Epithelial cell of esophagus (primary cell): ENCODE measurements at regions not wholly inside any gene's neighbourhood (a gene's known extent, or its start where the extent isn't known, plus 50 kb on each side); places are given as distances from the start of the nearest gene placed in this dataset.

Source experiments
- DNase-seq: peaks from one replicate; pipeline ENCODE4 v3.0.0; 2010; ENCODE audit warnings: low read depth
- H3K4me3 ChIP-seq: 2 replicates; pipeline ENCODE4 v1.5.1; 2011; ENCODE audit warnings: mild to moderate bottlenecking, low read length, control low read depth
- CTCF ChIP-seq: IDR thresholded peaks from 2 replicates; pipeline ENCODE4 v1.5.1; 2011; ENCODE audit warnings: low read depth, mild to moderate bottlenecking, low read length, control low read depth, inconsistent platforms; ENCODE audit not compliant: insufficient read depth; ENCODE audit errors: missing control alignments

- H3K4me3 ChIP-seq, result no peak overlapping the region
- TF ChIP-seq CTCF, result no peak
- DNase-seq, result no peak
Measured at GRCh38 chr7:1361756-1362125, 97.5 kb downstream of the MICALL2 start.

- TF ChIP-seq CTCF, result no peak
- no peak overlapping the region for H3K4me3 ChIP-seq
- no peak for DNase-seq
Measured at GRCh38 chr7:1362301-1362700, 97.0 kb downstream of the MICALL2 start.

- TF ChIP-seq CTCF, result no peak
- no peak for DNase-seq
- no peak overlapping the region for H3K4me3 ChIP-seq
Measured at GRCh38 chr7:1364068-1364905, 95.0 kb downstream of the MICALL2 start.

- H3K4me3 ChIP-seq, result no peak overlapping the region
- no peak for TF ChIP-seq CTCF
- no peak for DNase-seq
Measured at GRCh38 chr7:1364906-1365570, 94.2 kb downstream of the MICALL2 start.

- TF ChIP-seq CTCF, result no peak
- no peak for DNase-seq
- H3K4me3 ChIP-seq, result no peak overlapping the region
Measured at GRCh38 chr7:1365846-1366245, 93.4 kb downstream of the MICALL2 start.

- no peak overlapping the region for H3K4me3 ChIP-seq
- no peak for TF ChIP-seq CTCF
- DNase-seq, result no peak
Measured at GRCh38 chr7:1366801-1367405, 92.4 kb downstream of the MICALL2 start.
